GM12878 (cell line): ENCODE measurements at regions not wholly inside any gene's neighbourhood (a gene's known extent, or its start where the extent isn't known, plus 50 kb on each side); places are given as distances from the start of the nearest gene placed in this dataset.

ENCODE experiments used
- ATAC-seq: fragments of 200-7000 bp; cut with Tn5 transposase; 3 replicates; pipeline ENCODE4 v1.9.1; 2020; ENCODE audit warnings: mild to moderate bottlenecking, moderate library complexity
- BruUV-seq: library from RNA; stranded (reverse); fragments of 400-500 nt; replicated peaks from 2 replicates; lab custom pipeline; 2021; lab: Mats Ljungman, UMichigan
- CTCF ChIA-PET: fragments of 300-600 bp; sonication (Branson Sonifier 250); formaldehyde crosslinking; extraction: SDS; loops from one replicate; lab custom pipeline; 2021; ENCODE audit warnings: inconsistent platforms; lab: Yijun Ruan, JAX
- POLR2A ChIA-PET: fragments of 350-600 bp; formaldehyde crosslinking; extraction: SDS; loops from one replicate; lab custom pipeline; 2021; ENCODE audit warnings: inconsistent platforms; lab: Charles Lee
- RAD21 ChIA-PET: fragments of 300-600 bp; sonication (Branson Sonifier 250); formaldehyde crosslinking; loops from one replicate; lab custom pipeline; 2023; ENCODE audit warnings: antibody characterized with exemption; ENCODE audit not compliant: unreplicated experiment; lab: Charles Lee
- SMC1A ChIA-PET: fragments of 300-600 bp; sonication (Branson Sonifier 250); formaldehyde crosslinking; loops from one replicate; lab custom pipeline; 2023; ENCODE audit not compliant: unreplicated experiment, uncharacterized antibody; lab: Charles Lee
- DNase-seq: peaks from one replicate; pipeline ENCODE4 v3.0.0-alpha.2; 2011; ENCODE audit warnings: low read depth, low spot score
- FAIRE-seq: peaks from 3 replicates; lab custom pipeline; 2011; peaks lifted over from hg19 to GRCh38; lab: Jason Lieb, UNC
- H2AFZ ChIP-seq: 2 replicates; pipeline ENCODE4 v1.6.0; 2011; ENCODE audit warnings: low read depth, low read length, control low read depth; ENCODE audit not compliant: control insufficient read depth
- H3K27ac ChIP-seq: 2 replicates; pipeline ENCODE4 v1.5.1; 2011; ENCODE audit warnings: control low read depth; ENCODE audit not compliant: control insufficient read depth, insufficient read depth
- H3K27me3 ChIP-seq, 2 experiments: replicated peaks in 1 of 2; 2 replicates each; pipeline versions ENCODE4 v1.6.0 to v1.6.1; 2011; ENCODE audit warnings: low read length in 1 of 2; ENCODE audit not compliant: control insufficient read depth in 2 of 2, insufficient read depth in 2 of 2
- H3K36me3 ChIP-seq, 2 experiments: 2 replicates each; pipeline ENCODE4 v1.5.1; 2011; ENCODE audit warnings: low read length in 1 of 2; ENCODE audit not compliant: control insufficient read depth in 2 of 2, insufficient read depth in 2 of 2
- H3K4me1 ChIP-seq: 2 replicates; pipeline ENCODE4 v1.6.1; 2011; ENCODE audit warnings: mild to moderate bottlenecking, low read length, moderate library complexity, mixed read lengths; ENCODE audit not compliant: control insufficient read depth, insufficient read depth
- H3K4me2 ChIP-seq: 2 replicates; pipeline ENCODE4 v1.6.0; 2011; ENCODE audit warnings: control low read depth; ENCODE audit not compliant: control insufficient read depth, insufficient read depth
- H3K4me3 ChIP-seq: fragments of 200-600 bp; sonication (generic); 2 replicates; pipeline ENCODE4 v1.5.1; 2016
- H3K79me2 ChIP-seq: 2 replicates; pipeline ENCODE4 v1.6.0; 2011; ENCODE audit warnings: low read length; ENCODE audit not compliant: control insufficient read depth, insufficient read depth
- H3K9ac ChIP-seq: 2 replicates; pipeline ENCODE4 v1.8.0; 2011; ENCODE audit warnings: low read length, control low read depth, mixed read lengths; ENCODE audit not compliant: control insufficient read depth, insufficient read depth
- H3K9me3 ChIP-seq: replicated peaks from 3 replicates; pipeline ENCODE4 v1.5.1; 2011; ENCODE audit warnings: mild to moderate bottlenecking, low read length; ENCODE audit not compliant: control insufficient read depth, insufficient read depth
- H4K20me1 ChIP-seq: 2 replicates; pipeline ENCODE4 v1.6.0; 2011; ENCODE audit not compliant: control insufficient read depth, insufficient read depth
- BCL11A ChIP-seq: IDR thresholded peaks from 2 replicates; pipeline ENCODE4 v1.6.1; 2011; ENCODE audit warnings: low read depth, low read length
- JUND ChIP-seq: IDR thresholded peaks from 2 replicates; pipeline ENCODE4 v1.6.1; 2012; ENCODE audit warnings: low read depth, mild to moderate bottlenecking, low read length, improper control_type of control experiment, moderate library complexity
- POLR2AphosphoS5 ChIP-seq: IDR thresholded peaks from 2 replicates; pipeline ENCODE4 v1.6.1; 2011; ENCODE audit warnings: mild to moderate bottlenecking, low read length, inconsistent platforms
- RUNX3 ChIP-seq: IDR thresholded peaks from 2 replicates; pipeline ENCODE4 v1.6.1; 2012; ENCODE audit warnings: low read length, inconsistent platforms
- SP1 ChIP-seq: IDR thresholded peaks from one replicate; pipeline ENCODE4 v1.6.1; 2011; ENCODE audit warnings: low read depth, low read length
- USF2 ChIP-seq: IDR thresholded peaks from 2 replicates; pipeline ENCODE4 v1.6.1; 2011; ENCODE audit warnings: low read depth, low read length, improper control_type of control experiment, borderline replicate concordance
- ZBTB40 ChIP-seq: fragments of 450-650 bp; IDR thresholded peaks from 2 replicates; pipeline ENCODE4 v1.6.1; 2016; ENCODE audit warnings: mild to moderate bottlenecking, moderate library complexity, borderline replicate concordance
- WGBS: methylation state at CpG from one replicate; pipeline ENCODE4 v1.1.6; 2016; ENCODE audit warnings: low lambda C conversion rate; ENCODE audit not compliant: insufficient replicate concordance, insufficient coverage; ENCODE audit errors: missing lambda C conversion rate; 5-methylcytosine and 5-hydroxymethylcytosine counted together
- in situ Hi-C: fragments of 300-500 bp; cut with MboI; formaldehyde crosslinking; loops from 9 replicates; pipeline ENCODE4 v1.14.3; 2018; ENCODE audit warnings: mixed read lengths
- intact Hi-C: fragments of 100-400 bp; cut with micrococcal nuclease; formaldehyde crosslinking; loops from one replicate; pipeline ENCODE4 v1.14.2; 2022; ENCODE audit not compliant: unreplicated experiment

GRCh38 chr3:31096661-31097395 is 202.4 kb upstream of the GADL1 start:
- ChIA-PET RAD21 (no interaction called here), CTCF (interaction anchor here (1.0 to 1.6 kb wide), 2 partner anchors 18 to 168 kb away, joined by 3 to 4 read pairs; no protein-coding TSS in a partner anchor), POLR2A (no interaction called here), SMC1A (interaction anchor here (0.6 to 2.4 kb wide), 10 partner anchors 9 to 714 kb away, joined by 3 to 8 read pairs (median 3); no protein-coding TSS in a partner anchor)
- Histone ChIP-seq H4K20me1 (no peaks in the 10 kb centered on the region), H3K4me2 (peak overlapping the region; percentile 33), H3K27ac (no peak overlapping the region), H3K4me1 (0 out of 2 replicates have a peak, but pooled peaks cover 7% of the 10 kb centered on the region), H3K36me3 (no peaks in the 10 kb centered on the region), H3K27me3 (no peaks in the 10 kb centered on the region), H3K4me3 (no peak overlapping the region), H2AFZ (peak overlapping the region; percentile 33), H3K79me2 (no peaks in the 10 kb centered on the region), H3K9ac (no peak overlapping the region), H3K9me3 (no peaks in the 10 kb centered on the region; the same call in 2 of the 3 replicates)
- no TSS peak for BruUV-seq
- WGBS: 27% methylated on average over 5 of the region's 5 CpGs
- no peak for TF ChIP-seq JUND
- TF ChIP-seq RUNX3: peak; percentile 74
- DNase-seq (no peak), FAIRE-seq (no peak), ATAC-seq (peak; percentile 31; the same call in 2 of the 3 replicates)
- intact Hi-C loops (no loop called here), in situ Hi-C loops (no loop called here)

- ATAC-seq (no peak), FAIRE-seq (no peak), DNase-seq (no peak)
- intact Hi-C loops (no loop called here), in situ Hi-C loops (no loop called here)
- H3K27me3 ChIP-seq: no peaks in the 10 kb centered on the region
- no peaks in the 10 kb centered on the region for H3K79me2 ChIP-seq
- WGBS: 52% methylated on average over 1 of the region's 1 CpG
- H3K4me3 ChIP-seq: no peak overlapping the region
- no peaks in the 10 kb centered on the region for H4K20me1 ChIP-seq
- H3K36me3 ChIP-seq: no peaks in the 10 kb centered on the region
- CTCF ChIA-PET: no interaction called here
- SMC1A ChIA-PET: no interaction called here
- RAD21 ChIA-PET: no interaction called here
- BruUV-seq: no TSS peak
- H3K27ac ChIP-seq: no peak overlapping the region
- H3K4me1 ChIP-seq: 0 out of 2 replicates have a peak, but pooled peaks cover 7% of the 10 kb centered on the region
- no peak overlapping the region for H3K9ac ChIP-seq
- TF ChIP-seq BCL11A: no peak
- TF ChIP-seq ZBTB40: peak; percentile 76
- no peak for TF ChIP-seq SP1
- no peak for TF ChIP-seq USF2
- no peak for TF ChIP-seq POLR2AphosphoS5
- no peak overlapping the region for H3K4me2 ChIP-seq
- no peaks in the 10 kb centered on the region; the same call in 2 of the 3 replicates for H3K9me3 ChIP-seq
- POLR2A ChIA-PET: no interaction called here
- no peak overlapping the region for H2AFZ ChIP-seq
Measured at GRCh38 chr3:31100519-31100918, 206.1 kb upstream of the GADL1 start.
